Progenitor cell of endocrine pancreas (in vitro differentiated cells): ENCODE measurements at regions not wholly inside any gene's neighbourhood (a gene's known extent, or its start where the extent isn't known, plus 50 kb on each side); places are given as distances from the start of the nearest gene placed in this dataset.

Experiments used
- DNase-seq: peaks from one replicate; pipeline ENCODE4 v3.0.0; 2021; ENCODE audit warnings: low spot score; ENCODE audit not compliant: unreplicated experiment
- H3K27ac Mint-ChIP-seq: 2 replicates; pipeline ENCODE4 v1.8.0; 2021; ENCODE audit warnings: mild to moderate bottlenecking, moderate library complexity, mixed read lengths
- H3K27me3 Mint-ChIP-seq: 2 replicates; pipeline ENCODE4 v1.8.0; 2021; ENCODE audit warnings: mixed read lengths
- H3K36me3 Mint-ChIP-seq: 2 replicates; pipeline ENCODE4 v1.8.0; 2022; ENCODE audit warnings: mixed read lengths; ENCODE audit not compliant: insufficient read depth
- H3K4me1 Mint-ChIP-seq: 2 replicates; pipeline ENCODE4 v1.8.0; 2021; ENCODE audit warnings: low read depth, mixed read lengths
- H3K4me3 Mint-ChIP-seq: 2 replicates; pipeline ENCODE4 v1.8.0; 2021; ENCODE audit warnings: low read depth, mild to moderate bottlenecking, moderate library complexity, mixed read lengths
- H3K9me3 Mint-ChIP-seq: 2 replicates; pipeline ENCODE4 v1.8.0; 2021; ENCODE audit warnings: low read depth, mixed read lengths
- CTCF ChIP-seq: fragments of 200-600 bp; sonication (generic); IDR thresholded peaks from one replicate; pipeline ENCODE4 v1.5.0; 2021; ENCODE audit warnings: antibody characterized with exemption, mild to moderate bottlenecking; ENCODE audit not compliant: unreplicated experiment

GRCh38 chr4:113849771-113850170 lies 88.2 kb upstream of the CAMK2D start:
- peaks cover 8% of the 10 kb centered on the region for H3K4me1 Mint-ChIP-seq
- DNase-seq: no peak
- no peak overlapping the region for H3K4me3 Mint-ChIP-seq

GRCh38 chr4:113847710-113848109 lies 86.2 kb upstream of the CAMK2D start:
- Mint-ChIP-seq H3K27me3 (no peaks in the 10 kb centered on the region), H3K27ac (no peak overlapping the region), H3K4me3 (no peak overlapping the region), H3K9me3 (peaks cover 3% of the 10 kb centered on the region), H3K36me3 (no peaks in the 10 kb centered on the region), H3K4me1 (peaks cover 20% of the 10 kb centered on the region)
- DNase-seq: no peak
- no peak for TF ChIP-seq CTCF

More at GRCh38 chr4:113849771-113850170, 88.2 kb upstream of the CAMK2D start:
- H3K9me3 Mint-ChIP-seq: peaks cover 6% of the 10 kb centered on the region
- no peak overlapping the region for H3K27ac Mint-ChIP-seq
- H3K36me3 Mint-ChIP-seq: no peaks in the 10 kb centered on the region
- H3K27me3 Mint-ChIP-seq: no peaks in the 10 kb centered on the region
- no peak for TF ChIP-seq CTCF

GRCh38 chr4:113846433-113846832 lies 84.9 kb upstream of the CAMK2D start:
- Mint-ChIP-seq H3K4me1 (peaks cover 20% of the 10 kb centered on the region), H3K9me3 (no peaks in the 10 kb centered on the region), H3K4me3 (no peak overlapping the region), H3K27me3 (no peaks in the 10 kb centered on the region), H3K27ac (no peak overlapping the region), H3K36me3 (no peaks in the 10 kb centered on the region)
- TF ChIP-seq CTCF: no peak
- DNase-seq: no peak

- Mint-ChIP-seq H3K4me1 (peaks cover 20% of the 10 kb centered on the region), H3K27ac (no peak overlapping the region), H3K9me3 (no peaks in the 10 kb centered on the region), H3K36me3 (no peaks in the 10 kb centered on the region), H3K4me3 (no peak overlapping the region), H3K27me3 (no peaks in the 10 kb centered on the region)
- TF ChIP-seq CTCF: no peak
- DNase-seq: no peak
Observed at GRCh38 chr4:113845138-113845537, 83.6 kb upstream of the CAMK2D start.

GRCh38 chr4:113844369-113844768 lies 82.8 kb upstream of the CAMK2D start:
- Mint-ChIP-seq H3K27me3 (no peaks in the 10 kb centered on the region), H3K4me1 (peaks cover 18% of the 10 kb centered on the region), H3K27ac (no peak overlapping the region), H3K36me3 (no peaks in the 10 kb centered on the region), H3K9me3 (no peaks in the 10 kb centered on the region), H3K4me3 (no peak overlapping the region)
- TF ChIP-seq CTCF: no peak
- DNase-seq: no peak
